Smooth muscle cell (in vitro differentiated cells): ENCODE measurements at regions not wholly inside any gene's neighbourhood (a gene's known extent, or its start where the extent isn't known, plus 50 kb on each side); places are given as distances from the start of the nearest gene placed in this dataset.

Experiments
- DNase-seq: peaks from one replicate; lab custom pipeline; 2025; ENCODE audit not compliant: unreplicated experiment; lab: John Stamatoyannopoulos, UW
- H2AFZ ChIP-seq: fragments of 200-600 bp; sonication (generic); 2 replicates; pipeline ENCODE4 v1.6.0; 2016; ENCODE audit warnings: antibody characterized with exemption, low read depth, mild to moderate bottlenecking
- H3F3A ChIP-seq: fragments of 200-600 bp; sonication (generic); 2 replicates; pipeline ENCODE4 v1.6.0; 2017; ENCODE audit warnings: antibody characterized with exemption, low read depth
- H3K27ac ChIP-seq: fragments of 200-600 bp; sonication (generic); 2 replicates; pipeline ENCODE4 v1.5.1; 2016; ENCODE audit warnings: low read depth, mild to moderate bottlenecking
- H3K27me3 ChIP-seq: fragments of 200-600 bp; sonication (generic); 2 replicates; pipeline ENCODE4 v1.6.1; 2016; ENCODE audit warnings: low read depth, mild to moderate bottlenecking
- H3K36me3 ChIP-seq: fragments of 200-600 bp; sonication (generic); 2 replicates; pipeline ENCODE4 v1.5.1; 2016; ENCODE audit warnings: low read depth
- H3K4me1 ChIP-seq: fragments of 200-600 bp; sonication (generic); 2 replicates; pipeline ENCODE4 v1.5.1; 2016; ENCODE audit warnings: low read depth
- H3K4me2 ChIP-seq: fragments of 200-600 bp; sonication (generic); 2 replicates; pipeline ENCODE4 v1.6.0; 2016; ENCODE audit warnings: mild to moderate bottlenecking
- H3K4me3 ChIP-seq: fragments of 200-600 bp; sonication (generic); 2 replicates; pipeline ENCODE4 v1.5.1; 2016; ENCODE audit warnings: mild to moderate bottlenecking
- H3K79me2 ChIP-seq: fragments of 200-600 bp; sonication (generic); 2 replicates; pipeline ENCODE4 v1.6.0; 2016; ENCODE audit warnings: low read depth, mild to moderate bottlenecking
- H3K9ac ChIP-seq: fragments of 200-600 bp; sonication (generic); 2 replicates; pipeline ENCODE4 v1.6.0; 2016; ENCODE audit warnings: low read depth
- H3K9me3 ChIP-seq: fragments of 200-600 bp; sonication (generic); replicated peaks from 2 replicates; pipeline ENCODE4 v1.5.1; 2016; ENCODE audit warnings: low read depth
- H4K20me1 ChIP-seq: fragments of 200-600 bp; sonication (generic); 2 replicates; pipeline ENCODE4 v1.6.0; 2016; ENCODE audit warnings: low read depth
- CTCF ChIP-seq: fragments of 200-600 bp; sonication (generic); IDR thresholded peaks from 2 replicates; pipeline ENCODE4 v1.5.1; 2017; ENCODE audit warnings: borderline replicate concordance, mild to moderate bottlenecking, antibody characterized with exemption; ENCODE audit not compliant: insufficient read depth, poor library complexity, severe bottlenecking
- WGBS: methylation state at CpG from one replicate; pipeline ENCODE4 v1.1.7; 2016; ENCODE audit warnings: low lambda C conversion rate; 5-methylcytosine and 5-hydroxymethylcytosine counted together

DNA sequence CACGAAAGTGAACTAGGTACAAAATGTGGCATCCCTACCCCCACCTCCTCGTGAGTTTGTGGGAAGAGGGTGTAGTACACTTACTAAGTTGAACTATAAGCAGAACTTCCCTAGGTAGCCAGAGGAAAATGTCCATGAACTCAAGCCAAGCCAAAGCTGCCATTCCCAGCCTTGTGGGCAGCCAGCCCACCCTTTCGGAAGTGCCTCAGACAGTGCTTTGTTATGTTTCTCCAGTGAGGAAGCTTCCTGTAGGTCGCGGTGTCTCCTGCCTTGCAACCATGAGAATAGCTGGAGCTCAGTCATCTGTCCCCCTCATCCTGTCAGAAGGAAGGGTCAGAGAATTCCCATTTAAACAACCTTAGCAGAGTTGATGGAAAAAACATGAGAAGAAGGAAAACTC is 266.9 kb downstream of the DUSP6 start:
- TF ChIP-seq CTCF = no peak
- no peak overlapping the region for H2AFZ ChIP-seq
- H3F3A ChIP-seq = no peaks in the 10 kb centered on the region

DNA sequence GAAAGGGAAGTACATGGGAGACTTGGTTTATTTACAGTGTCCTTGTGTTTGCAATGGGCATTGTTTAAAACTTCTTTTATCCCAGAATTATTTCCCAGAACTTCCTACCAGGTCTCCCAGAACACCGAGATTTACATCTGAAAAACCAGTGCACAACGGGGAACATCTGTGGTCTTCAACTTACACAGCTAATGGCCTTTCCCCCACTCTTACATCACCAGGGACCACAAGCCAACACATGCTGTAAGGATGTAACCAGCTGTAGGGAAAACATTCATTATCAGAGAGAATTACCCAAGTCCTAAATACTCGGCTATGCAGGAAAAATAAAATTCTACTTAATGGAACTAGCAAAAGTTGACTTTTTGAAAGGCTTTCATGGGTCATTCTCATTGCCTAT is 267.6 kb downstream of the DUSP6 start:
- no peak for TF ChIP-seq CTCF
- H3K79me2 ChIP-seq = no peaks in the 10 kb centered on the region
- H3K4me2 ChIP-seq = no peak overlapping the region
- H4K20me1 ChIP-seq = no peaks in the 10 kb centered on the region
- H3K9ac ChIP-seq = no peak overlapping the region
- WGBS = 40% methylated on average over 3 of the region's 3 CpGs
- H3K27ac ChIP-seq = no peak overlapping the region
- H3K4me1 ChIP-seq = peaks cover 9% of the 10 kb centered on the region
- no peaks in the 10 kb centered on the region for H3K36me3 ChIP-seq
- H3K9me3 ChIP-seq = no peaks in the 10 kb centered on the region
- H3K27me3 ChIP-seq = no peaks in the 10 kb centered on the region
- no peaks in the 10 kb centered on the region for H3F3A ChIP-seq
- no peak overlapping the region for H3K4me3 ChIP-seq
- no peak for DNase-seq
- no peak overlapping the region for H2AFZ ChIP-seq

More for the DNA sequence above, 266.9 kb downstream of the DUSP6 start:
- H4K20me1 ChIP-seq = no peaks in the 10 kb centered on the region
- H3K4me3 ChIP-seq = no peak overlapping the region
- H3K27me3 ChIP-seq = no peaks in the 10 kb centered on the region
- peaks cover 9% of the 10 kb centered on the region for H3K4me1 ChIP-seq
- 87% methylated on average over 5 of the region's 5 CpGs for WGBS
- DNase-seq = no peak
- no peaks in the 10 kb centered on the region for H3K36me3 ChIP-seq
- H3K79me2 ChIP-seq = no peaks in the 10 kb centered on the region
- no peak overlapping the region for H3K9ac ChIP-seq
- H3K27ac ChIP-seq = no peak overlapping the region
- H3K9me3 ChIP-seq = no peaks in the 10 kb centered on the region
- H3K4me2 ChIP-seq = no peak overlapping the region

DNA sequence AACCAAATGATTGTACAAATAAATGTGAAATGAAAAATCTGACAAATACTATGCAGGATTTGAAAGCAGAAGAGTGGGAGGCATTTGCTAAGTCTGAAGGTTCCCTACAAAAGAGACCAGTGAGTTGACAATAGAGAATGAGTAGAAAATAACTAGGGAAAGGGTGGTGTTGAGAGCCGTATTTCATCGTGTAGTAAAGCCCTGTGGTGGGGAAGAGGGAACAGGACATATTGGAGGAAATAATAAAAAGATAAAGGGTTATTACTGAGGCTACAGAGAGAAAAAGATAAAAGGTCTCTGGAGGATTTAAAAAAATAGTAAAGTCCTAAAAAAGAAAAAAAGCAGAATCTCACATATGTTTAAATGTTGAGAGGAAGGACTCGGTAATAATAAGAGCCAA is 268.8 kb downstream of the DUSP6 start:
- no peak overlapping the region for H3K9ac ChIP-seq
- no peaks in the 10 kb centered on the region for H3K9me3 ChIP-seq
- H3K27ac ChIP-seq = no peak overlapping the region
- H3K4me3 ChIP-seq = no peak overlapping the region
- no peak overlapping the region for H3K4me2 ChIP-seq
- no peaks in the 10 kb centered on the region for H3K27me3 ChIP-seq
- no peaks in the 10 kb centered on the region for H4K20me1 ChIP-seq
- DNase-seq = no peak
- H3K79me2 ChIP-seq = no peaks in the 10 kb centered on the region
- H3F3A ChIP-seq = no peaks in the 10 kb centered on the region
- no peaks in the 10 kb centered on the region for H3K36me3 ChIP-seq
- TF ChIP-seq CTCF = no peak
- H2AFZ ChIP-seq = no peak overlapping the region
- H3K4me1 ChIP-seq = peaks cover 9% of the 10 kb centered on the region
- WGBS = 47% methylated on average over 3 of the region's 3 CpGs

GRCh38 chr12:89082370-89082753 is 269.9 kb downstream of the DUSP6 start:
- DNase-seq = no peak
- no peaks in the 10 kb centered on the region for H3K9me3 ChIP-seq
- H3F3A ChIP-seq = no peaks in the 10 kb centered on the region
- no peaks in the 10 kb centered on the region for H4K20me1 ChIP-seq
- H3K4me3 ChIP-seq = no peak overlapping the region
- H3K36me3 ChIP-seq = no peaks in the 10 kb centered on the region
- H3K9ac ChIP-seq = no peak overlapping the region
- no peak overlapping the region for H3K27ac ChIP-seq
- no peak overlapping the region for H2AFZ ChIP-seq
- 76% methylated on average over 1 of the region's 1 CpG for WGBS
- no peak for TF ChIP-seq CTCF
- H3K4me2 ChIP-seq = no peak overlapping the region
- no peaks in the 10 kb centered on the region for H3K79me2 ChIP-seq
- no peaks in the 10 kb centered on the region for H3K27me3 ChIP-seq
- no peaks in the 10 kb centered on the region for H3K4me1 ChIP-seq
